HepG2 (cell line): ENCODE measurements at regions not wholly inside any gene's neighbourhood (a gene's known extent, or its start where the extent isn't known, plus 50 kb on each side); places are given as distances from the start of the nearest gene placed in this dataset.

Source experiments
- FOXA3 ChIP-seq: IDR thresholded peaks from 2 replicates; pipeline ENCODE4 v1.6.1; 2016; ENCODE audit warnings: missing genetic modification reagents, missing compliant biosample characterization
- FOXK1 ChIP-seq: sonication (generic); formaldehyde crosslinking; IDR thresholded peaks from 2 replicates; pipeline ENCODE4 v1.4.0; 2020; ENCODE audit warnings: low read depth, missing genetic modification reagents, borderline replicate concordance
- FOXM1 ChIP-seq: sonication (generic); formaldehyde crosslinking; IDR thresholded peaks from 2 replicates; pipeline ENCODE4 v1.5.0; 2020; ENCODE audit warnings: missing genetic modification reagents
- FOXP1 ChIP-seq, 2 experiments: fragments of 450-650 bp in 1 of 2; IDR thresholded peaks; 2 replicates each; pipeline ENCODE4 v1.6.1; 2017 to 2018; ENCODE audit warnings: antibody characterized with exemption in 1 of 2
- HMG20A ChIP-seq: IDR thresholded peaks from 2 replicates; pipeline ENCODE4 v1.6.1; 2016; ENCODE audit warnings: borderline replicate concordance
- JUN ChIP-seq: sonication (generic); formaldehyde crosslinking; IDR thresholded peaks from 2 replicates; pipeline ENCODE4 v1.4.0; 2020; ENCODE audit warnings: mild to moderate bottlenecking, missing genetic modification reagents
- KDM3A ChIP-seq: IDR thresholded peaks from 2 replicates; pipeline ENCODE4 v1.6.1; 2018; ENCODE audit warnings: low read depth, missing compliant biosample characterization
- KLF11 ChIP-seq: IDR thresholded peaks from 2 replicates; pipeline ENCODE4 v1.6.1; 2016; ENCODE audit warnings: missing compliant biosample characterization
- MYC ChIP-seq: sonication (generic); formaldehyde crosslinking; IDR thresholded peaks from 2 replicates; pipeline ENCODE4 v1.9.0; 2021; ENCODE audit warnings: missing genetic modification reagents, borderline replicate concordance
- NR2F1 ChIP-seq, 2 experiments: fragments of 450-650 bp in 1 of 2; formaldehyde crosslinking in 1 of 2; IDR thresholded peaks; 2 replicates each; pipeline versions ENCODE4 v1.5.0 to v1.6.1; 2016 to 2020; ENCODE audit warnings: mild to moderate bottlenecking in 1 of 2, missing compliant biosample characterization in 1 of 2, missing genetic modification reagents in 1 of 2, moderate library complexity in 1 of 2
- NR2F6 ChIP-seq, 2 experiments: IDR thresholded peaks; 2 replicates each; pipeline ENCODE4 v1.6.1; 2016; ENCODE audit warnings: antibody characterized with exemption in 1 of 2, mild to moderate bottlenecking in 1 of 2
- RXRB ChIP-seq: IDR thresholded peaks from 2 replicates; pipeline ENCODE4 v1.6.1; 2016; ENCODE audit warnings: borderline replicate concordance, missing genetic modification reagents, missing compliant biosample characterization
- SMYD3 ChIP-seq: sonication (generic); formaldehyde crosslinking; IDR thresholded peaks from 2 replicates; pipeline ENCODE4 v1.8.1; 2023; ENCODE audit warnings: mild to moderate bottlenecking, missing genetic modification reagents
- SOX5 ChIP-seq: IDR thresholded peaks from 2 replicates; pipeline ENCODE4 v1.6.1; 2016; ENCODE audit warnings: borderline replicate concordance
- STAT5B ChIP-seq: sonication (generic); formaldehyde crosslinking; IDR thresholded peaks from 2 replicates; pipeline ENCODE4 v1.4.0; 2020; ENCODE audit warnings: missing genetic modification reagents
- TOE1 ChIP-seq: sonication (generic); formaldehyde crosslinking; IDR thresholded peaks from 2 replicates; pipeline ENCODE4 v1.4.0; 2020; ENCODE audit warnings: mild to moderate bottlenecking, missing genetic modification reagents
- ZBTB42 ChIP-seq: sonication (generic); formaldehyde crosslinking; IDR thresholded peaks from 2 replicates; pipeline ENCODE4 v1.5.0; 2020; ENCODE audit warnings: mild to moderate bottlenecking, missing genetic modification reagents
- ZFP36L1 ChIP-seq: sonication (generic); formaldehyde crosslinking; IDR thresholded peaks from 2 replicates; pipeline ENCODE4 v1.8.0; 2022; ENCODE audit warnings: mild to moderate bottlenecking, missing genetic modification reagents, moderate library complexity
- ZNF136 ChIP-seq: sonication (generic); formaldehyde crosslinking; IDR thresholded peaks from 2 replicates; pipeline ENCODE4 v1.8.1; 2022; ENCODE audit warnings: low read depth, mild to moderate bottlenecking, moderate library complexity, missing genetic modification reagents
- ZNF18 ChIP-seq: sonication (generic); formaldehyde crosslinking; IDR thresholded peaks from 2 replicates; pipeline ENCODE4 v1.8.0; 2022; ENCODE audit warnings: mild to moderate bottlenecking, missing genetic modification reagents; ENCODE audit not compliant: insufficient replicate concordance
- ZNF33A ChIP-seq: sonication (generic); formaldehyde crosslinking; IDR thresholded peaks from 2 replicates; pipeline ENCODE4 v1.5.1; 2020; ENCODE audit warnings: missing genetic modification reagents, mild to moderate bottlenecking, moderate library complexity, borderline replicate concordance
- ZNF614 ChIP-seq: IDR thresholded peaks from 2 replicates; pipeline ENCODE4 v1.6.1; 2018; ENCODE audit warnings: missing biosample characterization, missing genetic modification reagents, inconsistent platforms, borderline replicate concordance
- ZNF644 ChIP-seq: IDR thresholded peaks from 2 replicates; pipeline ENCODE4 v1.6.1; 2016; ENCODE audit warnings: low read depth
- TF ChIP-seq, protein P1 (sequence below), 2 experiments: fragments of 450-650 bp in 1 of 2; sonication (generic) in 1 of 2; formaldehyde crosslinking; IDR thresholded peaks; 2 replicates each; pipeline versions ENCODE4 v1.5.0 to v1.8.0; 2020 to 2022; ENCODE audit warnings: mild to moderate bottlenecking in 1 of 2, missing genetic modification reagents in 1 of 2
- TF ChIP-seq, protein P2 (sequence below): sonication (generic); formaldehyde crosslinking; IDR thresholded peaks from 2 replicates; pipeline ENCODE4 v1.4.0; 2020; ENCODE audit warnings: missing genetic modification reagents, borderline replicate concordance

DNA sequence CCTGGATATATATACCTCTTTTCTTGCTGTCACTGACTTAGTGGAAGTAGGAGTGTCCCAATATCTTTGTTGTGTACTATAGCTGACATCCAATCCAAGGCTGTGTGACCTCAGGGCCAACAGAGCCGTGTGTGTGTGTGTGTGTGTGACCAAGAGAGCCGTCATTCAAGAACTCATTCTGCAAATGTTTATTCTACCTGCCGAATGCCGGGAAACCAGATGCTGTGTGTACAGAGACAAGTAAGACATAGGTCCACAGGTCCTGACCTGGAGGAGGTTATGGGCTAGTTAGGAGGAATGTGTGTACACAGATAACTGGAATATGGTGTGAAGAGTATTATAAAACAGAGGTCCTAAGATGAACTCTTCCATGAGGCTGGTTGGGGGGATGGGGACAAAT lies 190.0 kb downstream of the DHX35 start (continued):
- no peak for TF ChIP-seq ZNF18 (CRISPR knock-in tag)
- TF ChIP-seq FOXK1 (CRISPR knock-in tag), result peak; percentile 86; the same call in 1 of the 2 replicates
- 0 out of 2 replicates have a peak, but pooled peaks have one; percentile 37 for TF ChIP-seq SMYD3 (CRISPR knock-in tag)
- TF ChIP-seq JUN (CRISPR knock-in tag), result peak; percentile 51; the same call in 1 of the 2 replicates
- no peak for TF ChIP-seq MYC (CRISPR knock-in tag)
- TF ChIP-seq, protein P1, sequence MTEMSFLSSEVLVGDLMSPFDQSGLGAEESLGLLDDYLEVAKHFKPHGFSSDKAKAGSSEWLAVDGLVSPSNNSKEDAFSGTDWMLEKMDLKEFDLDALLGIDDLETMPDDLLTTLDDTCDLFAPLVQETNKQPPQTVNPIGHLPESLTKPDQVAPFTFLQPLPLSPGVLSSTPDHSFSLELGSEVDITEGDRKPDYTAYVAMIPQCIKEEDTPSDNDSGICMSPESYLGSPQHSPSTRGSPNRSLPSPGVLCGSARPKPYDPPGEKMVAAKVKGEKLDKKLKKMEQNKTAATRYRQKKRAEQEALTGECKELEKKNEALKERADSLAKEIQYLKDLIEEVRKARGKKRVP (CRISPR knock-in tag; IDR thresholded peaks at IDR 0.05), result peak in 1 of 2 experiments; percentile 49; a peak in 2 of 4 replicates
- TF ChIP-seq KLF11 (CRISPR knock-in tag), result 0 out of 2 replicates have a peak, but pooled peaks have one; percentile 22
- TF ChIP-seq HMG20A (CRISPR knock-in tag), result peak; percentile 91
- TF ChIP-seq FOXP1 (IDR thresholded peaks at IDR 0.05), result 0 out of 2 replicates have a peak, but pooled peaks have one; percentile 44
- TF ChIP-seq FOXP1 (CRISPR knock-in tag; IDR thresholded peaks at IDR 0.05), result peak; percentile 95
- no peak for TF ChIP-seq TOE1 (CRISPR knock-in tag)
- TF ChIP-seq ZNF644, result peak; percentile 75
- TF ChIP-seq ZNF136 (CRISPR knock-in tag), result no peak
- TF ChIP-seq ZNF33A (CRISPR knock-in tag), result 0 out of 2 replicates have a peak, but pooled peaks have one; percentile 20
- TF ChIP-seq NR2F6 (IDR thresholded peaks at IDR 0.05), result peak; percentile 96
- peak; percentile 97 for TF ChIP-seq NR2F6 (CRISPR knock-in tag; IDR thresholded peaks at IDR 0.05)
- peak; percentile 85 for TF ChIP-seq SOX5 (CRISPR knock-in tag)
- no peak for TF ChIP-seq STAT5B (CRISPR knock-in tag)
- peak; percentile 71; the same call in 1 of the 2 replicates for TF ChIP-seq ZNF614 (CRISPR knock-in tag)
- peak; percentile 96 for TF ChIP-seq FOXA3
- TF ChIP-seq FOXM1 (CRISPR knock-in tag), result no peak
- no peak for TF ChIP-seq ZBTB42 (CRISPR knock-in tag)
- TF ChIP-seq KDM3A (CRISPR knock-in tag), result peak; percentile 67; the same call in 1 of the 2 replicates
- TF ChIP-seq RXRB (CRISPR knock-in tag), result peak; percentile 97
- TF ChIP-seq, protein P2, sequence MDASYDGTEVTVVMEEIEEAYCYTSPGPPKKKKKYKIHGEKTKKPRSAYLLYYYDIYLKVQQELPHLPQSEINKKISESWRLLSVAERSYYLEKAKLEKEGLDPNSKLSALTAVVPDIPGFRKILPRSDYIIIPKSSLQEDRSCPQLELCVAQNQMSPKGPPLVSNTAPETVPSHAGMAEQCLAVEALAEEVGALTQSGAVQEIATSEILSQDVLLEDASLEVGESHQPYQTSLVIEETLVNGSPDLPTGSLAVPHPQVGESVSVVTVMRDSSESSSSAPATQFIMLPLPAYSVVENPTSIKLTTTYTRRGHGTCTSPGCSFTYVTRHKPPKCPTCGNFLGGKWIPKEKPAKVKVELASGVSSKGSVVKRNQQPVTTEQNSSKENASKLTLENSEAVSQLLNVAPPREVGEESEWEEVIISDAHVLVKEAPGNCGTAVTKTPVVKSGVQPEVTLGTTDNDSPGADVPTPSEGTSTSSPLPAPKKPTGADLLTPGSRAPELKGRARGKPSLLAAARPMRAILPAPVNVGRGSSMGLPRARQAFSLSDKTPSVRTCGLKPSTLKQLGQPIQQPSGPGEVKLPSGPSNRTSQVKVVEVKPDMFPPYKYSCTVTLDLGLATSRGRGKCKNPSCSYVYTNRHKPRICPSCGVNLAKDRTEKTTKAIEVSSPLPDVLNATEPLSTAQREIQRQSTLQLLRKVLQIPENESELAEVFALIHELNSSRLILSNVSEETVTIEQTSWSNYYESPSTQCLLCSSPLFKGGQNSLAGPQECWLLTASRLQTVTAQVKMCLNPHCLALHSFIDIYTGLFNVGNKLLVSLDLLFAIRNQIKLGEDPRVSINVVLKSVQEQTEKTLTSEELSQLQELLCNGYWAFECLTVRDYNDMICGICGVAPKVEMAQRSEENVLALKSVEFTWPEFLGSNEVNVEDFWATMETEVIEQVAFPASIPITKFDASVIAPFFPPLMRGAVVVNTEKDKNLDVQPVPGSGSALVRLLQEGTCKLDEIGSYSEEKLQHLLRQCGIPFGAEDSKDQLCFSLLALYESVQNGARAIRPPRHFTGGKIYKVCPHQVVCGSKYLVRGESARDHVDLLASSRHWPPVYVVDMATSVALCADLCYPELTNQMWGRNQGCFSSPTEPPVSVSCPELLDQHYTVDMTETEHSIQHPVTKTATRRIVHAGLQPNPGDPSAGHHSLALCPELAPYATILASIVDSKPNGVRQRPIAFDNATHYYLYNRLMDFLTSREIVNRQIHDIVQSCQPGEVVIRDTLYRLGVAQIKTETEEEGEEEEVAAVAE, result peak; percentile 63; the same call in 1 of the 2 replicates
- TF ChIP-seq NR2F1 (CRISPR knock-in tag; IDR thresholded peaks at IDR 0.05), result peak; percentile 97 to 99
- TF ChIP-seq ZFP36L1 (CRISPR knock-in tag), result peak; percentile 43; the same call in 1 of the 2 replicates
